GF-D8 (cell line): ENCODE measurements at regions not wholly inside any gene's neighbourhood (a gene's known extent, or its start where the extent isn't known, plus 50 kb on each side); places are given as distances from the start of the nearest gene placed in this dataset.
"Not testable (repeated sequence)": the region's sequence is repeated elsewhere in the genome, so short reads cannot be mapped to it uniquely, and the experiment has no call there.

ENCODE experiments used
- DNase-seq: peaks from one replicate; lab custom pipeline; 2025; lab: John Stamatoyannopoulos, UW

DNA sequence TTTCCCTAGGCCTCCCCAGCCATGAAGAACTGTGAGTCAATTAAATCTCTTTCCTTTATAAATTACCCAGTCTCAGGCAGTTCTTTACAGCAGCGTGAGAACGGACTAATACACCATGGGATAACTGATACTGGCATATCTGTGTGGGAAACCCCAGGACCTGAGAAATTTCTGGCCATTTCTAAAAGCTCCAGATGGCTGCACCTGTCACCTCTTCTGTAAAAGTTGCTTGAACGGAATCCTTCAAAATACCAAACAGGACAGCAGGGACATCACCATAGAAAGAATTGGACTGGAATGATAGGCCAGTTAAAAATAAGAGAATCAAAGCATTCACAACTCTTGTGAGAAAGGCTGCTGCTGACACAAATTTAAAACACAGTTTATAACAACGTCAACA, 134.0 kb upstream of the FOXD4L5 start:
- DNase-seq = not testable (repeated sequence)

DNA sequence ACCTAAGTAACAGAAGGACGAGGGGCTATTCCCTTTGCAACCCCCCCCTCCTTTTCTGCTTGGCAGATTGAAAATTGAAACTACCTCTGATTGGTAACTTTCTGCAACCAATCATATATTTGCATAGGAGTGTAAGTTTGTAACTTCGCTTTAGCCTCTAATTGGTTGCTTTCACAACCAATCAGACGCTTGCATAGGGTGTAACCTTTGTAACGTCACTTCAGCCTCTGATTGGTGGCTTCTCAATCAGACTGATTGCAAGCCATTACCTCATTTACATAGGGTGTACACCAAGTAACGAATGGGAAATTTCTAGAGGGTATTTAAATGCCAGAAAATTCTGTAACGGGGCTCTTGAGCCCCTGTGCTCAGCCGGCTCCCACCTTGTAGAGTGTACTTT, 131.9 kb upstream of the FOXD4L5 start:
- DNase-seq = not testable (repeated sequence)

DNA sequence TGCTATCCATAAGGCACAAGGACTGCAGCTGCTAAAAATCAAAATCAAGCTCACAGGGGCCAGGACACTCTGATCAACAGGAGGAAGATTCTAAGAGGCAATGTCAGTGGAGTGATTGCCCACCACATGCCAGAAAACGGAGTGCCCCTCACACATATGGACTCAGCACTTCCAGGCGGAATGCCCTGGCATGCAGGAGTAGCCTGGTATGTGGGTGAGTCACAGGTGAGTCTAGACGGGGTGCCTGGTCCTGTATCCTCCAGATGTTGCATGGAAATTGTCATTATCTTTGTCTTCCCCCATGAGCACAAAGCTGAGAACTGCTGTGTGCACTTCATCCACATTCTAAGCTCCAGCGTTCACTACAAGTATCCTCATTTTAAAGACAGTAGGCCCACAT, 129.2 kb upstream of the FOXD4L5 start:
- not testable (repeated sequence) for DNase-seq

DNA sequence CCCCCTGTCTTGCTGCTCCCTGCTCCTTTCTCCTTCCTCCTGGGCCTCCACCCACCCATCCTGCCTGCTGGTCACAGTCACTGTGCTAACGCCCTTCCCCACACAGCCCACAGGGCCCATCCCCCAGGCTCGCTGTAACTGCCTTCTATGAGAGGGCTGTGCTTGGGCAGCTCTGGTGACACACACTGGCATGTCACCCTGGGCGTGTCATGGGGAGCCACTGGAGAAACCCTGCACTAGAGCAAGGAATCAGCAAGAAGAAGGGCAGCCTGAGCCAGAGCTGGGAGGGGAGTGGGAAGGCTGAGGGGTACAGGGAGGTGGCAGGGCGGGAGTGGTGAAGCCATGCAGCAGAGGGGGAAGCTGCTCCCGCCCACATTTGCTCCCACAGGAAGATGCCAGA, 128.4 kb upstream of the FOXD4L5 start:
- not testable (repeated sequence) for DNase-seq

- no peak for DNase-seq
Observed at GRCh38 chr9:65411901-65412300, 126.9 kb upstream of the FOXD4L5 start.

- DNase-seq = no peak
Observed at GRCh38 chr9:65411336-65411735, 126.3 kb upstream of the FOXD4L5 start.

DNA sequence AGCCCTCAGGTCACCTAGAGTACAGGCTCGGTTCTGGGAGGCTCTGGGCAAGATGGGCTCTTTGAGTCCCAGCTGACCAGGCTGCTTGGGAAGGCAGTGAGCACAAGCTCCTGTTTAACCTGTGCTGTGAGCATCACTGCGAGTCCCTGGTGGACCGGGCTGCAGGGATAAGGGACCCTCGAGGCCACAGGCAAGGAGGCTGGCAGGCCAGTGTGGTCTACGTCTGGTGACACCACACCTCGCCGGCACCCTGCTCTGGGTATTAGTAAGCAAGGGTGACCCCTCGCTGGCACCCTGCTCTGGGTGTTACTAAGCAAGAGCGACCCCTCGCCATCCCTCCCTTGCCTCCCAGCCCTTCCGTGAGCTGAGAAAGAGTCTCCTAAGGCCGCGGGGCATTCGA, 125.9 kb upstream of the FOXD4L5 start:
- DNase-seq = no peak

DNA sequence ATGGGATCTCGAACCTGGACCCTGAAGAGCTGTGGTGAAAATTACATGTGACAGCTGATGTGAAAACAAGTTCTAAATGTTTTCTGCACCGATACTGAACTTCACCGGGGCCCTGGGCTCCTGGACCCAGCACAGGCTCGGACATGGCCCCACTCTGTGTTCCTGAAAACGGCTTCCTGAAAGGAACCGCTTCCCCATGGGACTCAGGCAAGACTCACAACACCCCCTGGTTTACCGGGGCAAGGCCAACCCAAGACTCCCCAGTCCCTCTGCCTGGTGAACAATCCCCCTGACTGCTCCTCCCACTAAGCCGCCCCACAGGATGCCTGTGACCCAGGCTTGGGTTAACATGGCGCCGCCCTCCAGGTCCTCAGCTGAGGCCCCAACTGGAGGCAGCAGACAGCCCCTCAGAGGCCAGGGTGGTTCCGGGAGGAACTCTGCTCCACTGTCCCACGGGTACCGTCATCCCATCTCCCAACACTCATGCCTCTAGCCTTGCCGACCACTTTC, 124.5 kb upstream of the FOXD4L5 start:
- DNase-seq = no peak

DNA sequence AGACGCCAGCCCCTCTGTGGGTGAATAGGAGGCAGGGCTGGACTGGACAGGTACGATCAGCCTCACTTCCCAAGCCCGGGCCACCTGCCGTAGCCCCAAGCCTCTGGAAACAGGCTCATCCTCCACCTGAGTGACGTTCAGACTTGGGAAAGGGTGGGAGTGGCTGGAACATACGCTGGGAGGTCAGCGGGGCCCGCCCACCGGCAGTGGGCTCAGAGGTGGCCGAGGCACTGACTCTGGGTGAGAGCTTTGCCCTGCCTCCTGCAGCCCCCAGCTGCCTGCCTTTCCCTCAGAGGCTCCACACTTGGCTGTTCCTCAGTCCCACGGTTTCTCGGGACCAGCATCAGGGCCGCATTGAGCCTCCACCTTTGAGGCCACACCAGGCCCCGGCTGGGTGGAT, 123.8 kb upstream of the FOXD4L5 start:
- not testable (repeated sequence) for DNase-seq

- not testable (repeated sequence) for DNase-seq
Observed at GRCh38 chr9:65406625-65407024, 121.6 kb upstream of the FOXD4L5 start.

- not testable (repeated sequence) for DNase-seq
Observed at GRCh38 chr9:65405766-65406165, 120.8 kb upstream of the FOXD4L5 start.

DNA sequence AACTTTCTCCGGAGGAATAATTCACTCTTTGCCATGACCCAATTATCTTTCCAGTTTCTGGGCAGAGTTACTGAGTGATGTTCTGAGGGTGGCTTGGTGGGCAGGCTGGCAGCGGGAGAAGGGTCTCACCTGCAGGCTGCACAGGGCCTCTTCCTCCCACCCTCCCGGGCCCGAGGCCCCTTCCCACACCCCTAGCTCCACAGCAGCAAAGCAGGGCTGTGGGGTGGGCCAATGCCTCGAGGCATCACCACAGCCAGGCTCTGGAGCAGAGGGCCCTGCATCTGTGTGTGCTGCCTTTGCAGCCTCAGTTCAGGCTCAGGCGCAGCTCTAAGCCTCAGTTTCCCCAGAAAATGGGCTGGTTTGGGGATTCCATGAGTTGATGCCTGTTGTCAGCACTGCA, 120.2 kb upstream of the FOXD4L5 start:
- DNase-seq = no peak

GRCh38 chr9:65404232-65405006, 119.4 kb upstream of the FOXD4L5 start:
- DNase-seq = no peak

GRCh38 chr9:65403721-65404120, 118.7 kb upstream of the FOXD4L5 start:
- DNase-seq = no peak

- not testable (repeated sequence) for DNase-seq
Observed at GRCh38 chr9:65403072-65403471, 118.1 kb upstream of the FOXD4L5 start.

- not testable (repeated sequence) for DNase-seq
Observed at GRCh38 chr9:65402206-65402870, 117.3 kb upstream of the FOXD4L5 start.

GRCh38 chr9:65401456-65402045, 116.5 kb upstream of the FOXD4L5 start:
- not testable (repeated sequence) for DNase-seq

DNA sequence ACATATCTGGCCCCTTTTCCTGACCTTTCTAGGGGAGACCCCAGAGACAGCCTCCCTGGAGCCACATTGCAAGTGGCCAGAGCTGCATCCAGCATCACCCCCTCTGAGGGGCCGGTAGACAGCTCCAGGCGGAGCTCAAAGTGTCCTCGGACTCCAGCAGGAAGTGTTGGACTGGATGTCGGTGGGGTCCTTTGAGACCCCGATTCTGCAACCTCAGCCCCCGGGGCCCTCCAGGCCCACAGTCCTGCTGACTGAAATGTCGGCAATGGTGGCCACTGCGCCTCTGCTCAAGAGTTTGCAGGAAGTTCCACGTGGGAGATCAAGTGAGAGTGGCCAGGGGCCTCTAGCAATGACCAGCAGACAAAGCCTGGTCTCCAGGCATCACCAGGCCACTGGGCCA, 115.9 kb upstream of the FOXD4L5 start:
- no peak for DNase-seq

GRCh38 chr9:65397763-65398719, 113.0 kb upstream of the FOXD4L5 start:
- not testable (repeated sequence) for DNase-seq

- not testable (repeated sequence) for DNase-seq
Observed at GRCh38 chr9:65397226-65397625, 112.2 kb upstream of the FOXD4L5 start.

DNA sequence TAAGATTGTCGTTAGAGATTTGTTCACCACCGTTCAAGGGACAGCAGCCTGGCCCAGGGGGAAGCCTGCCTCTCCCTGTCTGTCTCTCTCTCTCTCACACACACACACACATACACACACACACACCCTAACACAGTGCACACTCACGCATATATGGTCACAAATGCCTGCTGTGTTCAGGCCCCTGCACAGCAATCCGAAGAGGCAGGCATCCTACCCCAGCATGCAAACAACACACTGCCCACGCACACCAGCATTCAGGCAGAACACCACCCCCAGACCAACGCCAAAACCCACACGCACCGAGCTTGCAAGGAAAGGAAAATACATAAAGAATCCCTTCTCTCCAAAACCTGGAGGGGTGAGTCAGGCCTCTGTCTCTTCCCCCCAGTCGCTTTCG, 111.6 kb upstream of the FOXD4L5 start:
- not testable (repeated sequence) for DNase-seq

- DNase-seq = not testable (repeated sequence)
Observed at GRCh38 chr9:65395789-65396188, 110.8 kb upstream of the FOXD4L5 start.
